ENCODE measurements at regions not wholly inside any gene's neighbourhood (a gene's known extent, or its start where the extent isn't known, plus 50 kb on each side); places are given as distances from the start of the nearest gene placed in this dataset.
A peak's percentile ranks its signal among the peaks of the same experiment; 100 is the strongest.
"Not testable (repeated sequence)": the region's sequence is repeated elsewhere in the genome, so short reads cannot be mapped to it uniquely, and the experiment has no call there.

- no peak for TF ChIP-seq CTCF (IDR thresholded peaks at IDR 0.05; ENCODE audit: low read depth, low read length)
- DNase-seq (ENCODE audit: extremely low read depth, low read depth): no peak
Observed at GRCh38 chr11:71089571-71089970, 162.8 kb downstream of the SHANK2 start.

- DNase-seq (ENCODE audit: extremely low read depth, low read depth): not testable (repeated sequence)
Observed at GRCh38 chr11:71088314-71089215, 163.8 kb downstream of the SHANK2 start.

- no peak for DNase-seq (ENCODE audit: extremely low read depth, low read depth)
- TF ChIP-seq CTCF (IDR thresholded peaks at IDR 0.05; ENCODE audit: low read depth, low read length): peak; percentile 51
Observed at GRCh38 chr11:71086687-71087258, 165.6 kb downstream of the SHANK2 start.

- no peak for TF ChIP-seq CTCF (IDR thresholded peaks at IDR 0.05; ENCODE audit: low read depth, low read length)
- DNase-seq (ENCODE audit: extremely low read depth, low read depth): no peak
Observed at GRCh38 chr11:71084306-71085012, 167.9 kb downstream of the SHANK2 start.

GRCh38 chr11:71083105-71083504 lies 169.3 kb downstream of the SHANK2 start:
- TF ChIP-seq CTCF (IDR thresholded peaks at IDR 0.05; ENCODE audit: low read depth, low read length): no peak
- DNase-seq (ENCODE audit: extremely low read depth, low read depth): no peak

- no peak for DNase-seq (ENCODE audit: extremely low read depth, low read depth)
- TF ChIP-seq CTCF (IDR thresholded peaks at IDR 0.05; ENCODE audit: low read depth, low read length): no peak
Observed at GRCh38 chr11:71082454-71082853, 169.9 kb downstream of the SHANK2 start.

- TF ChIP-seq CTCF (IDR thresholded peaks at IDR 0.05; ENCODE audit: low read depth, low read length): no peak
- DNase-seq (ENCODE audit: extremely low read depth, low read depth): no peak
Observed at GRCh38 chr11:71081704-71082230, 170.6 kb downstream of the SHANK2 start.

Data from AG09319 (cell line).